Lower lobe of right lung (tissue), 2 donors: ENCODE measurements at regions not wholly inside any gene's neighbourhood (a gene's known extent, or its start where the extent isn't known, plus 50 kb on each side); places are given as distances from the start of the nearest gene placed in this dataset.

Experiments
- ATAC-seq, 2 donors: fragments of 200-7000 bp; cut with Tn5 transposase; one replicate each; pipeline ENCODE4 v1.9.1; 2020 to 2022; ENCODE audit warnings: mild to moderate bottlenecking in 2 of 2, moderate library complexity in 2 of 2
- DNase-seq: peaks from one replicate; pipeline ENCODE4 v3.0.0-alpha.2; 2020
- H3K27ac ChIP-seq: fragments of 200-600 bp; one replicate; pipeline ENCODE4 v1.8.0; 2022
- H3K27me3 ChIP-seq: fragments of 200-600 bp; one replicate; pipeline ENCODE4 v1.8.0; 2022; ENCODE audit warnings: low read depth
- H3K36me3 ChIP-seq: fragments of 200-600 bp; one replicate; pipeline ENCODE4 v1.8.0; 2022; ENCODE audit warnings: mild to moderate bottlenecking
- H3K4me1 ChIP-seq: fragments of 200-600 bp; one replicate; pipeline ENCODE4 v1.8.0; 2022
- H3K4me3 ChIP-seq: fragments of 200-600 bp; one replicate; pipeline ENCODE4 v1.8.0; 2022; ENCODE audit warnings: mild to moderate bottlenecking
- H3K9me3 ChIP-seq: fragments of 200-600 bp; one replicate; pipeline ENCODE4 v1.8.0; 2022
- intact Hi-C: fragments of 100-400 bp; cut with DNase I; formaldehyde crosslinking; loops from one replicate; pipeline ENCODE4 v1.11.0; 2022
- TF ChIP-seq, protein P1 (sequence below): fragments of 200-600 bp; IDR thresholded peaks from one replicate; pipeline ENCODE4 v1.8.0; 2022; ENCODE audit warnings: antibody characterized with exemption, mild to moderate bottlenecking
- donor health status: DM: no; HTN: yes; CAD: no; lungs with severe emphysema.

DNA sequence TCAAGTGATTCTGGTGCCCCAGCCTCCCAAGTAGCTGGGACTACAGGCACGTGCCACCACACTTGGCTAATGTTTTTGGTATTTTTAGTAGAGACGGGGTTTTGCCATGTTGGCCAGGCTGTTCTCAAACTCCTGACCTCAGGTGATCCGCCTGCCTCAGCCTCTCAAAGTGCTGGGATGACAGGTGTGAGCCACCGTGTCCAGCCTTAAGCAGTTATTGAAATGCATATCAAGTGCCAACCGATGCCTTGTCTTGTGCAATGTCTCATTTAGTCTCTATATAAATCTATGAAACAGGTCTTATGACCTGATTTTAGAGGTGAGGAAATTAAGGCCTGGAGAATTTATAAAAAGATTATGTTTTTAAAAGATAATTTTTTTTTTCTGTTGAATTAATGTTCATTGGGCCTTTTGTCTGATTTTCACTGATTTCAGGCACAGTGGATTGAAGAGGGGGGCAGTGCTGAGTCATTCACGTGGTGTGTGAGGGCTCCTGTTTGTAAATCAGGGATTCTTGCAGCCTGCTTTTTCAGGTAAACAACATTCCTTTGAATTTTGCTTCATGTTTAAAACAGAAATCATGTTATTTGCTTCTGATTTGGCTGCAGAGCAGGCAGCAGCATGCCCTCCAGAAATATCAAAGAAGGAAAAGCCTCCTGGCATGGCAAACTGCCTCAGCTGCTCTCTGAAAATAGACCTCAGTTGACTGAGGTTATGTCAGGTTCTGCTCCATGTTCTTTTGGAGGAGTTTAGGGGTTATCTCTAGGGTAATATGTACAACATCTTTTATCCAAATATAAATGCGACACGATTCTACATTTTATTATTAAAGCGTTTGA, 407.0 kb upstream of the RGMA start:
- intact Hi-C loops: no loop called here
- no peaks in the 10 kb centered on the region for H3K36me3 ChIP-seq
- TF ChIP-seq, protein P1, sequence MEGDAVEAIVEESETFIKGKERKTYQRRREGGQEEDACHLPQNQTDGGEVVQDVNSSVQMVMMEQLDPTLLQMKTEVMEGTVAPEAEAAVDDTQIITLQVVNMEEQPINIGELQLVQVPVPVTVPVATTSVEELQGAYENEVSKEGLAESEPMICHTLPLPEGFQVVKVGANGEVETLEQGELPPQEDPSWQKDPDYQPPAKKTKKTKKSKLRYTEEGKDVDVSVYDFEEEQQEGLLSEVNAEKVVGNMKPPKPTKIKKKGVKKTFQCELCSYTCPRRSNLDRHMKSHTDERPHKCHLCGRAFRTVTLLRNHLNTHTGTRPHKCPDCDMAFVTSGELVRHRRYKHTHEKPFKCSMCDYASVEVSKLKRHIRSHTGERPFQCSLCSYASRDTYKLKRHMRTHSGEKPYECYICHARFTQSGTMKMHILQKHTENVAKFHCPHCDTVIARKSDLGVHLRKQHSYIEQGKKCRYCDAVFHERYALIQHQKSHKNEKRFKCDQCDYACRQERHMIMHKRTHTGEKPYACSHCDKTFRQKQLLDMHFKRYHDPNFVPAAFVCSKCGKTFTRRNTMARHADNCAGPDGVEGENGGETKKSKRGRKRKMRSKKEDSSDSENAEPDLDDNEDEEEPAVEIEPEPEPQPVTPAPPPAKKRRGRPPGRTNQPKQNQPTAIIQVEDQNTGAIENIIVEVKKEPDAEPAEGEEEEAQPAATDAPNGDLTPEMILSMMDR: no peak
- no peak overlapping the region for H3K4me3 ChIP-seq
- H3K4me1 ChIP-seq: no peaks in the 10 kb centered on the region
- no peaks in the 10 kb centered on the region for H3K9me3 ChIP-seq
- ATAC-seq: no peak
- H3K27me3 ChIP-seq: no peaks in the 10 kb centered on the region
- no peak overlapping the region for H3K27ac ChIP-seq
- DNase-seq: no peak

DNA sequence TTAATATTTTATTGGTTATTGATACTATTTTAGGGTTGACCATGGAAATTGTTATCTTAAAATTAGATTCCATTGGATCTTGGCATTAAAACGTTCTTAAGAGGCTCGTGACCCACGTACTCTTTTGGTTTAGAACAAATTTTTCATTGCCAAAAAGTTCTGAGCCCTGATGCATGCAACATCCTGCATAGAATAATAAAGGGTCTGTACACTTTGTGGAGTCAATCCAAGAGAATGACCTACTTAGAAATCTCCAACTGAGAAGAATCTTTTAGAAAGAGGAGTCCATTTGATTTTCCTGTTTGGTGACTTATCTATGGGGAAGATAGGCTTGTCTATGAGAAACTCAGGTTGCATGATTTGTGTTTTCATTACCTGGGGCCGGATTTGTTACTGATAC, 404.2 kb upstream of the RGMA start:
- TF ChIP-seq, protein P1: no peak
- Histone ChIP-seq H3K36me3 (no peaks in the 10 kb centered on the region), H3K4me1 (no peaks in the 10 kb centered on the region), H3K4me3 (no peak overlapping the region), H3K9me3 (no peaks in the 10 kb centered on the region), H3K27me3 (no peaks in the 10 kb centered on the region), H3K27ac (no peak overlapping the region)
- intact Hi-C loops: no loop called here
- DNase-seq: no peak
- no peak for ATAC-seq

DNA sequence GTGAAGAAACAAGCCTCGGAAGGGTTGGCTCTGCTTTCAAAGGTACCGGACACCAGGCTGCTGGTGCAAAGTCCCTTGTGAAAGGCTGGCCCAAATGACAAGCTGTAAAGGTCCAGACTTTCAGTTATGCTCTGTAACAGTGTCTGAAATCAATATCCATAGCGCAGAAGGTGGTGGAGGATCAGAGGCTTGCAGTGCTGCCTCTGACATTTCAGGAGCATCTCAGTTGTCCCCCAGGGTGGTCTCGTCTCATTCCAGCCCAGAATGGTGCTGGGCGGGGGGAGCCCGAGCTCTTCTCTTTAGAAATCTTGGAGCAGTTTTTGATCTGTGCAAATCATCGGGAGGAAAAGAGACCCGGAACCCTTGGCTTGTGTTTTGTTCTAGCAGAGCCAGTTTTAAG, 402.3 kb upstream of the RGMA start:
- ATAC-seq: no peak
- no peaks in the 10 kb centered on the region for H3K4me1 ChIP-seq
- DNase-seq: no peak
- no peaks in the 10 kb centered on the region for H3K27me3 ChIP-seq
- TF ChIP-seq, protein P1: no peak
- intact Hi-C loops: no loop called here
- no peak overlapping the region for H3K4me3 ChIP-seq
- H3K9me3 ChIP-seq: no peaks in the 10 kb centered on the region
- H3K27ac ChIP-seq: no peak overlapping the region
- no peaks in the 10 kb centered on the region for H3K36me3 ChIP-seq

DNA sequence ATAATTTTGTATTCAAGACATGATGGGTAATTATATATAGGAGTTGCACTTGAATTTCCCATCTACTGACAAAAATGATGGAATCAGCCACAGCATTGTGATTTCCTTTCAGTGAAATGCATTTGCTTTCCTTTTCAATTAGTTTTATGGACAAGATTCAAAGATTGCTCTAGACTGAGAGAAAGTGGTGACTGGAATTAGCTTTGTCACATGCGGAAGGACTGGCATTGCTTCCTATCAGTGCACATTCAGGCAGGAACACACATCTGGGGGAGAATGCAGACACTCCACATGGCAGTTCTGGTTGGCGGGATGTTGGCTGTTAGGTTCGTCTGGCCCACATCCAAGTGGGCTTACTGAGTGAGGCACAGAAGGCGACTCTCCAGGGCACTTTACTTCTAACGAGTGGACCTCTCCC, 399.3 kb upstream of the RGMA start:
- H3K36me3 ChIP-seq: no peaks in the 10 kb centered on the region
- TF ChIP-seq, protein P1: no peak
- ATAC-seq (no peak), DNase-seq (no peak)
- intact Hi-C loops: no loop called here
- H3K4me1 ChIP-seq: no peaks in the 10 kb centered on the region
- H3K27me3 ChIP-seq: no peaks in the 10 kb centered on the region
- H3K4me3 ChIP-seq: no peak overlapping the region
- no peak overlapping the region for H3K27ac ChIP-seq
- no peaks in the 10 kb centered on the region for H3K9me3 ChIP-seq

DNA sequence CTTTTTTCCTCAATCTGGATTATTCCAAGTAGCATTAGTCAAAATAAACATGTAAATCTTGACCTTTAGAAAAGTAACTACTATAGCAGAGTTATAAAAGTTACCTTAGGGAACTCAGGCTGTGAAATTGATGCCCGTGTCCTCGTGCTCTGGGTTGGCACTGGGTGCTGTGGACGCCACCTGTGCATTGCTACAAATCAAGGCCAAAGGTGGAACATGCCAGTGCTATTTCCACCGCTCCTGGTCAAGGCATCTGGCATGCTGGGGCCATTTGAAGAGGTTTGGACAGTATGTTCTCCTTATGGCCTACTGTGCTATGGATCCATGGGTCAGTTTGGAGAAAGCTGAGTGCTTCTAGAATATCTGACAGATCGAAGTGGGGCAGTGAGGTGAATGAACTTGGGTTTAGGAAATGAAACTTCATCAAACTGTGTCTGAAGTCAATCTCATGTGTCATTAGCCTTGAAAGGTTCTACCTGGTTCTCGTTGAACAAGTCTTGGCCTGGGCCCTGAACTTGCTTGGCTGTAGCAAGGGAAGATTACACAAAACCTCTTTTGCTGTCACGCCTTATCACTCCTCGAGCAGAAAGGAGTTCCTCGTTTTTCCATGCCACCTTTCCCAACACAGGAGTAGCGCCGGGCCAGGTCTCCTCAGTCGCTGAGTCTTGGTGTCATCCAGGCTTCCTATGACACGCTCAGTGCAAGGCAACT, 397.6 kb upstream of the RGMA start:
- TF ChIP-seq, protein P1: no peak
- Histone ChIP-seq H3K9me3 (no peaks in the 10 kb centered on the region), H3K36me3 (no peaks in the 10 kb centered on the region), H3K4me1 (no peaks in the 10 kb centered on the region), H3K27me3 (no peaks in the 10 kb centered on the region), H3K4me3 (no peak overlapping the region), H3K27ac (no peak overlapping the region)
- ATAC-seq: no peak
- no peak for DNase-seq
- intact Hi-C loops: no loop called here
